HG03196 (cell line): ENCODE measurements at regions not wholly inside any gene's neighbourhood (a gene's known extent, or its start where the extent isn't known, plus 50 kb on each side); places are given as distances from the start of the nearest gene placed in this dataset.

Experiments
- ATAC-seq: cut with Tn5 transposase; IDR thresholded peaks from one replicate; pipeline ENCODE4 v1.9.1; 2021; ENCODE audit not compliant: unreplicated experiment

DNA sequence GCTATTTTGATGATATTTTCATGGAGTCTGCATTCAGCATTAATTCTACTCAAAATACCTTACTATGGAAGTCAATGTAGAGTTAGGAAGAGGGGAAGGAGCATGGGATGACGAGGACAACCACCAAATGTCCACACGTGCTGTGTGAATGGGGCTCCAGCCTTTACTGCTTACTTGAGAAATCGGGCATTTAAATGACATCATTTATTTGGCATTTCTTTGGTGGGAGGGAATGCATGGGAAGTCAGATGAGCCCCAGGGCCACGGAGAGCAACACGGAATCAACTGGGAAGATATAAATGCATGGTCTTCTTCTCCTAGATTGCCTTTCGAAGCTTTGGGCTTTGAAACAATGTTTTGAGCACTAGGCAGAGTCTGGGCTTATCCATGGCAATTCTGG, 458.5 kb upstream of the KLF4 start:
- no peak for ATAC-seq

- ATAC-seq, result no peak
These were observed 457.0 kb upstream of the KLF4 start for GRCh38 chr9:107946364-107947141.

DNA sequence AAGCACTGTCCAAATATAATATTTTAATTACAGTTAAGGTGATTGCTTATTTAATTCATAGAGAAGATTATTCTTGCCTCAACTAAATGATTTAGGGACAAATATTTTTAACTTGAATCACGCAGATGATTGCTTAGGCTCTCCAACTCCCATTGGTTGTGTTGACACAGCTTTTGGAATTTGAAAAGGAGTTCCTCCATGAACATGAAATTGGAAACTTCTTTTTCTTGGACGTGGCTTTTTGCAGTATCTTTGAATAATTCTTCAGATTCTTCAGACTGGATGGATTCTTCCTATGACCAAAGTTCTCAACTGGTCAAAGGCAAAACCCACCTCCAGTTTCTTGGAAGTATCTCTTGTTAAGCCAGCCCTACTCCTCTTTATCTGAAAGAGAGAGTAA, 456.4 kb upstream of the KLF4 start:
- ATAC-seq, result no peak

GRCh38 chr9:107945493-107945892, 455.9 kb upstream of the KLF4 start:
- no peak for ATAC-seq

GRCh38 chr9:107944387-107944786, 454.8 kb upstream of the KLF4 start:
- no peak for ATAC-seq

DNA sequence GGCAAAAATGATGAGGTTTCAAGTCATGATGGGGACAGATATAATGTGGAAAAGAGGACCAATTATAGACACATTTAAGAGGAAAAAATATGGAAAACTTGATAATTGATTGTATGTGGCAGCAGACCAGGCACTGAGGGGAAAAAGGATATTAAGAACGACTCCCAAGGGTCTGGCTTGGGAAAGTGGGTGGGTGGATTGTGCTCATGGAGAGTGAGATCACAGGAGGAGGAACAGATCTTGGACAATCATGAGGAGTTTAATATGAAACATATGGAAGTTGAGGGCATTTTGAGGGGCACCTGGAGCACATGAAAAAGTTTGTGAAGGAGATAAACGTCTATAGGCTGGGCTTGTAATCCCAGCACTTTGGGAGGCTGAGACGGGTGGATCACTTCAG, 454.3 kb upstream of the KLF4 start:
- no peak for ATAC-seq

- ATAC-seq, result no peak
These were observed 453.3 kb upstream of the KLF4 start for GRCh38 chr9:107942856-107943255.

- no peak for ATAC-seq
These were observed 452.7 kb upstream of the KLF4 start for GRCh38 chr9:107942291-107942690.

GRCh38 chr9:107940616-107941595, 451.3 kb upstream of the KLF4 start:
- no peak for ATAC-seq

DNA sequence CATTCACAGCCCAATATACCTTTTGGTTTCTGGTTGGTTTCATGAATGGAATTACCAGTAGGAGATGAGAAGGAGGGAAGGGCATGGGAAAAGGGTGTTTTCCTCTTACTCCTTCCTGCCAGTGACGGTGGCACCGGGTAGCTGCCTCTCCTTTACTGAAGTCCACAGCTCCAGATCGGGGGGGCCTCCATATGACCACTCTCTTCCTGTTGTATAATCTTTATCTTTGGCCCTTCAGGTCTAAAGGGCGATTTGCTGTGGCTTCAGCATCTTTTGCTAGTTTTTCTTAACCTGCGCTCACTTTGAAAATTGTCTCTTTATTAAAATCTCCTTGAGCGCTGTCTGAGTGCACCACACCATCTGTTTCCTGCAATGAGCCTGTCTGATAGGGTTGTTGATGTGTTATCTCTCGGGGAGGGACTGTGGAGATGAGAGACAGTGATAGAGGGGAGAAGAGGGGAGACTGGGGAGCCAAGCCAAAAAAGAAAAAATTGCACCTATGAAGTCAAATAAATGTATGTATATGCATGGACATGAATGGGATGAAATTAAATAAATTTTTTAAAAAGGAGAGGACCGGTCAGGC, 449.3 kb upstream of the KLF4 start:
- no peak for ATAC-seq

DNA sequence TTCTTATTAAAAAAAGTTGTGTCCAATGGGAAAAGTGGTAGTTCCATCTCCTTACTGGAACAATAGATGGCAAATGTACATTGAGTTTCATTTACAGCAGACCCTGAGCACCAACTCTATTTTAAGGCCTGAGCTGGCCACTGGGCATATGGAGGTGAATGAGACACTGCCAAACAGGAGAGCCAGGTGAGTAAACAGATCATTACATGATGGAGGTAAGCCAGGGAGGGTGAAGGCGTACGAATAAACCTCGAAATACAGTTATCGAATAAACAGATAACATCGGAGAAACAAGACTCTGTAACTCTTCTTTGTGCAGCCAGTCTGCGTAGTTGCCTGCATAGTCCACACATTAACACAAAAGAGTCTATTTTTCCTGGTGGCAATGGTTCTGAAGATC, 446.4 kb upstream of the KLF4 start:
- ATAC-seq, result no peak

DNA sequence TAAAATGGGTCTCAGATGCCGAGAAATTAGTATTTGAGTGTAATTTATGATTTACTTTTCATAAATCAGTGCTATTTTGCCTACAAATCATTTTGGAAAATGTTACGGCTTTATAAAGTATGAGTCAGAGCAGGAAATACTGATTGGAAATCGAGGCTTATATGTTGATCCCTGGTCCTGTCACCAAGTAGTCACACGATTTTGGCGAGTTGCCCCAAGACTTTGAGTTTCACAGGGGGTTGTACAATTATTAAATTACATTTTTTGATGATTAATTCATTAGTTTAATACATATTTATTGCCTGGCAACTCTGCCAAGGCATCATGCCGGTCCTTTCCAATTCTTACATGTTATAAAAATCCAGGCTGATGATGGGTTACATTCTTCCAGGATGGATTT, 443.9 kb upstream of the KLF4 start:
- ATAC-seq, result no peak

GRCh38 chr9:107933097-107933496, 443.5 kb upstream of the KLF4 start:
- no peak for ATAC-seq

- no peak for ATAC-seq
These were observed 443.0 kb upstream of the KLF4 start for GRCh38 chr9:107932601-107933000.

- no peak for ATAC-seq
These were observed 442.5 kb upstream of the KLF4 start for GRCh38 chr9:107932046-107932445.

DNA sequence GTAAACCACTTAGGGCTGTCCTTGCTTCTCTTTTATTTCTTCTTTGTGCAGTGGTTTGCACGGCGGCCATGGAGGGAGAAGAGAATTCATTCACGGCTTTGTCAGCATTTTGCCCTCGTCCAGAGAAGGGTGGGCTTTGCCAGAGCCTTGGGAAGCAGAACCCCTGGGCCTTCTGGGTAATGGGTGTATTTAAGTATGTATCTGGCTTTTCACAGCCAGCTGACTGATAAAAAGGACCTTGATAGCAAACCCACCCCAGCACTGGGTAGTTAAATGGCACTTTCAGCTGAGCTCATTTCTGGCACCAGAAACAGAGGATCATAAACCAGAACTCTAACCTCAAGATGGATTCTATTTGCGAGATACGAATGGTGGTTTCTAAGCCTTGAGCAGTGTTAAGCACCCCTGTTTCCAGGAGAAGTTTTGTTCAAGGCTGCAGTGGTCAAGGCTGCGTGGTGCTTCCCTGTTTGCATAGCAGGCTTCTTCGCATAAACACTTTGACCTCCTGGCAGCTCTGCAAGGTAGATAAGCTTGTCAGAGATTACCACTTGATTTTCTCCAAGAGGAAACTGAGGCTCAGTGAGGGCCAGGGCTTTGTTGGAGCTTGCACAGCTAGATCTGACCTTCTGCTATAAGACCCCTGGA, 441.6 kb upstream of the KLF4 start:
- no peak for ATAC-seq

DNA sequence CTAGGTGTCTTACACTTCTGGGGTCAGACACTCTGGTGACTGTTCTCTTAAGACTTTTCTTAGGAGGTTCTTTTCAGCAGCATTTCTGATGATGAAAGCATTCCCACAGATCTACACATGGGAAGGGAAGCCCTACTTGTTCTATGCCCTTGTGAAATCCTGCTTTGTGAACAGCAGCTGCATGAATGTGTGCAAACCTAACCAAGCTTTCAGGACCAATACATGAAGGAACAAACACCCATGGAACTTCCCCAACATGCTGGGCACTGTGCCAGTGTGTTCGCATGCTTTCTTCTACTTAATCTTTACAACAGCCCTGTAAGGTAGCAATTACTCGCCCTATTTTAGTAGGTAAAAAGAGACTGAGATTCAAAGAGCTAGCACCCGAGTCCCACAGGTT, 439.9 kb upstream of the KLF4 start:
- no peak for ATAC-seq

GRCh38 chr9:107928701-107929371, 439.3 kb upstream of the KLF4 start:
- no peak for ATAC-seq

DNA sequence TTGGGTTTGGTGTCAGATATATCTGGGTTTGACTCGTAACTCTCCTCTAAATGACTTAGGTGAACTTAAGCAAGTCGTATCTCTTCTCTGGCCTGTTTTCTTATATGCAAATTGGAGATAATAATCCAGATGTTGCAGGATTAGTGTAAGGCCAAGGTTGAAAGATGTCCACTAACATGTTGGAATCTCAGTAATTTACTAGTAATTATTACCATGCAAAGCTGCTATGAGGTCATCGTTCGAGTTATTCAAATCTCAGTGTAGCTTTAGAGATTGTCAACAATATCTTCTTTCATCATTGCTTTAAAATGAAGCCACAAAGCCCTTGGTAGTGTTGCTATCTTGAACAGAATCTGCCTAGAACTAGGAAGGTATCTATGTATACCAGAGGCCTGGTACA, 437.7 kb upstream of the KLF4 start:
- no peak for ATAC-seq

GRCh38 chr9:107925749-107926297, 436.3 kb upstream of the KLF4 start:
- ATAC-seq, result no peak
